ENCODE measurements at regions not wholly inside any gene's neighbourhood (a gene's known extent, or its start where the extent isn't known, plus 50 kb on each side); places are given as distances from the start of the nearest gene placed in this dataset.

GRCh38 chr10:78780551-78780961 is 288.2 kb upstream of the ZMIZ1 start:
- H4K20me1 ChIP-seq, result no peaks in the 10 kb centered on the region; a peak in 1 of 22 replicates
- H3K9me3 ChIP-seq (replicated peaks in 1 of 11), result peaks cover 0 to 12% (median 0%) of the 10 kb centered on the region in 11 experiments; a peak in 4 of 22 replicates
- no peak overlapping the region for H3K27ac ChIP-seq
- H3K4me3 ChIP-seq, result no peak overlapping the region
- H3K4me1 ChIP-seq, result peaks cover 0 to 8% (median 0%) of the 10 kb centered on the region in 10 experiments; a peak in 1 of 20 replicates
- H3K9ac ChIP-seq, result no peak overlapping the region
- no peaks in the 10 kb centered on the region for H3K27me3 ChIP-seq
- H3K36me3 ChIP-seq, result no peaks in the 10 kb centered on the region
- TF ChIP-seq Cebpa-rat (IDR thresholded peaks at IDR 0.05), result no peak
- H3K4me2 ChIP-seq, result no peak overlapping the region

GRCh38 chr10:78781251-78781913 is 287.4 kb upstream of the ZMIZ1 start:
- peaks cover 0 to 12% (median 0%) of the 10 kb centered on the region in 11 experiments; a peak in 4 of 22 replicates for H3K9me3 ChIP-seq (replicated peaks in 1 of 11)
- H3K9ac ChIP-seq, result no peak overlapping the region
- H3K27me3 ChIP-seq, result no peaks in the 10 kb centered on the region
- H3K4me2 ChIP-seq, result no peak overlapping the region
- no peak for TF ChIP-seq Cebpa-rat (IDR thresholded peaks at IDR 0.05)
- H3K27ac ChIP-seq, result no peak overlapping the region
- H3K4me1 ChIP-seq, result peaks cover 0 to 8% (median 0%) of the 10 kb centered on the region in 10 experiments; a peak in 1 of 20 replicates
- H4K20me1 ChIP-seq, result no peaks in the 10 kb centered on the region; a peak in 1 of 22 replicates
- H3K4me3 ChIP-seq, result no peak overlapping the region
- H3K36me3 ChIP-seq, result no peaks in the 10 kb centered on the region

GRCh38 chr10:78781991-78782390 is 286.8 kb upstream of the ZMIZ1 start:
- no peak overlapping the region for H3K4me2 ChIP-seq
- H3K9me3 ChIP-seq (replicated peaks in 1 of 11), result peaks cover 0 to 12% (median 0%) of the 10 kb centered on the region in 11 experiments; a peak in 4 of 22 replicates
- H3K27ac ChIP-seq, result no peak overlapping the region
- TF ChIP-seq Cebpa-rat (IDR thresholded peaks at IDR 0.05), result no peak
- no peak overlapping the region for H3K9ac ChIP-seq
- no peaks in the 10 kb centered on the region for H3K36me3 ChIP-seq
- H3K27me3 ChIP-seq, result no peaks in the 10 kb centered on the region
- no peaks in the 10 kb centered on the region; a peak in 1 of 22 replicates for H4K20me1 ChIP-seq
- no peak overlapping the region for H3K4me3 ChIP-seq
- H3K4me1 ChIP-seq, result peaks cover 0 to 5% (median 0%) of the 10 kb centered on the region in 10 experiments; a peak in 1 of 20 replicates

- peaks cover 0 to 12% (median 0%) of the 10 kb centered on the region in 11 experiments; a peak in 4 of 22 replicates for H3K9me3 ChIP-seq (replicated peaks in 1 of 11)
- TF ChIP-seq Cebpa-rat (IDR thresholded peaks at IDR 0.05), result no peak
Measured at GRCh38 chr10:78782441-78782840, 286.3 kb upstream of the ZMIZ1 start.

GRCh38 chr10:78783753-78784152 is 285.0 kb upstream of the ZMIZ1 start:
- no peaks in the 10 kb centered on the region; a peak in 1 of 22 replicates for H4K20me1 ChIP-seq
- no peak overlapping the region for H3K4me2 ChIP-seq
- no peak for TF ChIP-seq Cebpa-rat (IDR thresholded peaks at IDR 0.05)
- H3K27me3 ChIP-seq, result no peaks in the 10 kb centered on the region
- H3K4me3 ChIP-seq, result no peak overlapping the region
- H3K4me1 ChIP-seq, result 0 out of 20 replicates have a peak, but pooled peaks cover 0 to 5% (median 0%) of the 10 kb centered on the region in 10 experiments
- H3K9ac ChIP-seq, result no peak overlapping the region
- no peaks in the 10 kb centered on the region for H3K36me3 ChIP-seq
- no peak overlapping the region for H3K27ac ChIP-seq
- H3K9me3 ChIP-seq (replicated peaks in 1 of 11), result peaks cover 0 to 12% (median 0%) of the 10 kb centered on the region in 11 experiments; a peak in 4 of 22 replicates

More at GRCh38 chr10:78782441-78782840, 286.3 kb upstream of the ZMIZ1 start:
- H3K9ac ChIP-seq, result no peak overlapping the region
- no peak overlapping the region for H3K4me2 ChIP-seq
- 0 out of 20 replicates have a peak, but pooled peaks cover 0 to 5% (median 0%) of the 10 kb centered on the region in 10 experiments for H3K4me1 ChIP-seq
- no peak overlapping the region for H3K4me3 ChIP-seq
- no peaks in the 10 kb centered on the region for H3K27me3 ChIP-seq
- H3K27ac ChIP-seq, result no peak overlapping the region
- no peaks in the 10 kb centered on the region for H3K36me3 ChIP-seq
- no peaks in the 10 kb centered on the region; a peak in 1 of 22 replicates for H4K20me1 ChIP-seq

- H3K9ac ChIP-seq, result no peak overlapping the region
- no peak overlapping the region for H3K4me2 ChIP-seq
- 0 out of 20 replicates have a peak, but pooled peaks cover 0 to 5% (median 0%) of the 10 kb centered on the region in 10 experiments for H3K4me1 ChIP-seq
- no peaks in the 10 kb centered on the region for H3K36me3 ChIP-seq
- no peaks in the 10 kb centered on the region for H3K27me3 ChIP-seq
- H3K9me3 ChIP-seq (replicated peaks in 1 of 11), result peaks cover 0 to 12% (median 0%) of the 10 kb centered on the region in 11 experiments; a peak in 4 of 22 replicates
- no peaks in the 10 kb centered on the region; a peak in 1 of 22 replicates for H4K20me1 ChIP-seq
- TF ChIP-seq Cebpa-rat (IDR thresholded peaks at IDR 0.05), result no peak
- H3K4me3 ChIP-seq, result no peak overlapping the region
- H3K27ac ChIP-seq, result no peak overlapping the region
Measured at GRCh38 chr10:78784546-78784945, 284.2 kb upstream of the ZMIZ1 start.

GRCh38 chr10:78785066-78785465 is 283.7 kb upstream of the ZMIZ1 start:
- no peaks in the 10 kb centered on the region for H3K27me3 ChIP-seq
- 0 out of 20 replicates have a peak, but pooled peaks cover 0 to 5% (median 0%) of the 10 kb centered on the region in 10 experiments for H3K4me1 ChIP-seq
- TF ChIP-seq Cebpa-rat (IDR thresholded peaks at IDR 0.05), result no peak
- H3K36me3 ChIP-seq, result no peaks in the 10 kb centered on the region
- H3K27ac ChIP-seq, result no peak overlapping the region
- H4K20me1 ChIP-seq, result no peaks in the 10 kb centered on the region; a peak in 1 of 22 replicates
- no peak overlapping the region for H3K4me2 ChIP-seq
- no peak overlapping the region for H3K9ac ChIP-seq
- no peak overlapping the region for H3K4me3 ChIP-seq
- peaks cover 0 to 12% (median 0%) of the 10 kb centered on the region in 11 experiments; a peak in 4 of 22 replicates for H3K9me3 ChIP-seq (replicated peaks in 1 of 11)

GRCh38 chr10:78785991-78786390 is 282.8 kb upstream of the ZMIZ1 start:
- no peak overlapping the region for H3K27ac ChIP-seq
- 0 out of 20 replicates have a peak, but pooled peaks cover 0 to 5% (median 0%) of the 10 kb centered on the region in 10 experiments for H3K4me1 ChIP-seq
- TF ChIP-seq Cebpa-rat (IDR thresholded peaks at IDR 0.05), result no peak
- no peaks in the 10 kb centered on the region for H3K36me3 ChIP-seq
- no peaks in the 10 kb centered on the region for H4K20me1 ChIP-seq
- H3K9me3 ChIP-seq (replicated peaks in 1 of 11), result peaks cover 0 to 12% (median 0%) of the 10 kb centered on the region in 11 experiments; a peak in 4 of 22 replicates
- no peak overlapping the region for H3K9ac ChIP-seq
- no peak overlapping the region for H3K4me3 ChIP-seq
- H3K4me2 ChIP-seq, result no peak overlapping the region
- no peaks in the 10 kb centered on the region for H3K27me3 ChIP-seq

GRCh38 chr10:78787125-78787524 is 281.6 kb upstream of the ZMIZ1 start:
- Histone ChIP-seq H3K4me3 (no peak overlapping the region), H3K27ac (no peak overlapping the region), H3K9me3 (replicated peaks in 1 of 11) (peaks cover 0 to 12% (median 0%) of the 10 kb centered on the region in 11 experiments; a peak in 4 of 22 replicates), H3K27me3 (no peaks in the 10 kb centered on the region), H3K4me1 (0 out of 20 replicates have a peak, but pooled peaks cover 0 to 5% (median 0%) of the 10 kb centered on the region in 10 experiments), H3K9ac (no peak overlapping the region), H4K20me1 (no peaks in the 10 kb centered on the region), H3K36me3 (no peaks in the 10 kb centered on the region), H3K4me2 (no peak overlapping the region)
- TF ChIP-seq Cebpa-rat (IDR thresholded peaks at IDR 0.05), result no peak

Measured in BLaER1 treated with 17β-estradiol and CSF1 and Interleukin-3, amounts not matched to agents 10 nM and 100 nM (cell line).